Immature natural killer cell (primary cell): ENCODE measurements at regions not wholly inside any gene's neighbourhood (a gene's known extent, or its start where the extent isn't known, plus 50 kb on each side); places are given as distances from the start of the nearest gene placed in this dataset.
"Not testable (repeated sequence)": the region's sequence is repeated elsewhere in the genome, so short reads cannot be mapped to it uniquely, and the experiment has no call there.

Experiments
- DNase-seq, 3 donors: peaks; one replicate each; pipeline ENCODE4 v3.0.0; 2022; ENCODE audit warnings: mixed read lengths in 1 of 3
- H3K27ac Mint-ChIP-seq, 6 donors: one replicate each; pipeline ENCODE4 v1.8.0; 2020; ENCODE audit warnings: mixed read lengths in 6 of 6, mild to moderate bottlenecking in 5 of 6, inconsistent platforms in 4 of 6, moderate library complexity in 3 of 6
- H3K27me3 Mint-ChIP-seq, 3 donors: one replicate each; pipeline ENCODE4 v1.8.0; 2020 to 2021; ENCODE audit warnings: low read depth in 3 of 3, mild to moderate bottlenecking in 3 of 3, mixed read lengths in 3 of 3, moderate library complexity in 3 of 3, inconsistent platforms in 1 of 3
- H3K36me3 Mint-ChIP-seq, 3 donors: one replicate each; pipeline ENCODE4 v1.8.0; 2020; ENCODE audit warnings: mixed read lengths in 3 of 3, inconsistent platforms in 2 of 3, mild to moderate bottlenecking in 2 of 3
- H3K4me1 Mint-ChIP-seq, 2 donors: one replicate each; pipeline ENCODE4 v1.8.0; 2020; ENCODE audit warnings: inconsistent platforms in 2 of 2, mild to moderate bottlenecking in 2 of 2, mixed read lengths in 2 of 2, moderate library complexity in 1 of 2
- H3K4me3 Mint-ChIP-seq, 5 donors: one replicate each; pipeline ENCODE4 v1.8.0; 2020; ENCODE audit warnings: mild to moderate bottlenecking in 5 of 5, mixed read lengths in 5 of 5, inconsistent platforms in 3 of 5, moderate library complexity in 3 of 5
- H3K9me3 Mint-ChIP-seq, 6 donors: one replicate each; pipeline ENCODE4 v1.8.0; 2020; ENCODE audit warnings: mild to moderate bottlenecking in 6 of 6, mixed read lengths in 6 of 6, inconsistent platforms in 4 of 6, moderate library complexity in 3 of 6

GRCh38 chr9:99475401-99476065, 253.5 kb downstream of the SEC61B start:
- Mint-ChIP-seq H3K4me1 (no peaks in the 10 kb centered on the region), H3K27me3 (peaks cover 4 to 5% (median 5%) of the 10 kb centered on the region in 3 donors), H3K9me3 (no peaks in the 10 kb centered on the region), H3K4me3 (no peak overlapping the region), H3K27ac (no peak overlapping the region), H3K36me3 (no peaks in the 10 kb centered on the region)
- no peak for DNase-seq

- Mint-ChIP-seq H3K36me3 (no peaks in the 10 kb centered on the region), H3K27me3 (peaks cover 2 to 6% (median 5%) of the 10 kb centered on the region in 3 donors), H3K27ac (no peak overlapping the region)
These were observed 256.5 kb downstream of the SEC61B start for GRCh38 chr9:99478469-99479027.

GRCh38 chr9:99479929-99480328, 257.8 kb downstream of the SEC61B start:
- Mint-ChIP-seq H3K4me1 (no peaks in the 10 kb centered on the region), H3K36me3 (no peaks in the 10 kb centered on the region), H3K27me3 (peaks cover 4 to 10% (median 5%) of the 10 kb centered on the region in 3 donors), H3K4me3 (no peak overlapping the region), H3K9me3 (no peaks in the 10 kb centered on the region), H3K27ac (no peak overlapping the region)
- no peak for DNase-seq

More at GRCh38 chr9:99478469-99479027, 256.5 kb downstream of the SEC61B start:
- Mint-ChIP-seq H3K4me1 (no peaks in the 10 kb centered on the region), H3K9me3 (no peaks in the 10 kb centered on the region), H3K4me3 (no peak overlapping the region)
- no peak for DNase-seq

GRCh38 chr9:99485459-99485858, 263.4 kb downstream of the SEC61B start:
- Mint-ChIP-seq H3K36me3 (no peaks in the 10 kb centered on the region), H3K4me1 (no peaks in the 10 kb centered on the region), H3K27ac (no peak overlapping the region), H3K27me3 (peaks cover 1 to 5% (median 3%) of the 10 kb centered on the region in 3 donors), H3K9me3 (peaks cover 0 to 1% (median 0%) of the 10 kb centered on the region in 6 donors), H3K4me3 (no peak overlapping the region)
- DNase-seq = no peak

GRCh38 chr9:99486684-99487083, 264.6 kb downstream of the SEC61B start:
- no peak overlapping the region for H3K4me3 Mint-ChIP-seq
- peaks cover 4 to 5% of the 10 kb centered on the region in 2 donors for H3K4me1 Mint-ChIP-seq
- no peak for DNase-seq
- peaks cover 0 to 1% (median 0%) of the 10 kb centered on the region in 6 donors for H3K9me3 Mint-ChIP-seq
- H3K36me3 Mint-ChIP-seq = no peaks in the 10 kb centered on the region
- peaks cover 1 to 5% (median 3%) of the 10 kb centered on the region in 3 donors for H3K27me3 Mint-ChIP-seq
- no peak overlapping the region for H3K27ac Mint-ChIP-seq

GRCh38 chr9:99488131-99489059, 266.3 kb downstream of the SEC61B start:
- H3K27ac Mint-ChIP-seq = no peak overlapping the region
- H3K9me3 Mint-ChIP-seq = peaks cover 0 to 1% (median 0%) of the 10 kb centered on the region in 6 donors
- H3K4me3 Mint-ChIP-seq = no peak overlapping the region
- H3K4me1 Mint-ChIP-seq = peaks cover 10 to 16% of the 10 kb centered on the region in 2 donors
- DNase-seq = no peak
- H3K36me3 Mint-ChIP-seq = no peaks in the 10 kb centered on the region
- peaks cover 1 to 8% (median 5%) of the 10 kb centered on the region in 3 donors for H3K27me3 Mint-ChIP-seq

- DNase-seq = no peak
- Mint-ChIP-seq H3K4me3 (no peak overlapping the region), H3K4me1 (peaks cover 10 to 16% of the 10 kb centered on the region in 2 donors), H3K36me3 (no peaks in the 10 kb centered on the region), H3K9me3 (peaks cover 0 to 1% (median 0%) of the 10 kb centered on the region in 6 donors), H3K27me3 (peaks cover 0 to 10% (median 1%) of the 10 kb centered on the region in 3 donors), H3K27ac (no peak overlapping the region)
These were observed 267.0 kb downstream of the SEC61B start for GRCh38 chr9:99489060-99489413.

GRCh38 chr9:99490729-99491128, 268.6 kb downstream of the SEC61B start:
- Mint-ChIP-seq H3K9me3 (peaks cover 0 to 1% (median 0%) of the 10 kb centered on the region in 6 donors), H3K4me1 (peaks cover 10 to 16% of the 10 kb centered on the region in 2 donors), H3K4me3 (no peak overlapping the region), H3K27me3 (peaks cover 1 to 8% (median 6%) of the 10 kb centered on the region in 3 donors), H3K27ac (no peak overlapping the region), H3K36me3 (no peaks in the 10 kb centered on the region)
- no peak for DNase-seq

GRCh38 chr9:99491408-99492158, 269.5 kb downstream of the SEC61B start:
- peak overlapping the region in 1 of 5 donors; percentile 19 for H3K4me3 Mint-ChIP-seq
- H3K9me3 Mint-ChIP-seq = no peaks in the 10 kb centered on the region
- peaks cover 3 to 8% (median 7%) of the 10 kb centered on the region in 3 donors for H3K27me3 Mint-ChIP-seq
- H3K27ac Mint-ChIP-seq = peak overlapping the region in 1 of 6 donors; percentile 4
- peak; percentile 7 to 22 (median 19) for DNase-seq
- peaks cover 10 to 16% of the 10 kb centered on the region in 2 donors for H3K4me1 Mint-ChIP-seq
- H3K36me3 Mint-ChIP-seq = no peaks in the 10 kb centered on the region

- Mint-ChIP-seq H3K36me3 (no peaks in the 10 kb centered on the region), H3K27ac (no peak overlapping the region), H3K4me1 (peaks cover 0 to 1% of the 10 kb centered on the region in 2 donors), H3K4me3 (no peak overlapping the region), H3K27me3 (peaks cover 4 to 7% (median 4%) of the 10 kb centered on the region in 3 donors), H3K9me3 (peaks cover 0 to 9% (median 0%) of the 10 kb centered on the region in 6 donors)
- no peak for DNase-seq
These were observed 275.6 kb downstream of the SEC61B start for GRCh38 chr9:99497641-99498040.

GRCh38 chr9:99498979-99499378, 276.9 kb downstream of the SEC61B start:
- not testable (repeated sequence) for H3K27me3 Mint-ChIP-seq, H3K36me3 Mint-ChIP-seq, DNase-seq, H3K4me1 Mint-ChIP-seq, H3K4me3 Mint-ChIP-seq, H3K9me3 Mint-ChIP-seq, H3K27ac Mint-ChIP-seq

- DNase-seq = no peak
- Mint-ChIP-seq H3K36me3 (no peaks in the 10 kb centered on the region), H3K27ac (no peak overlapping the region), H3K4me3 (no peak overlapping the region), H3K27me3 (peaks cover 0 to 7% (median 1%) of the 10 kb centered on the region in 3 donors), H3K9me3 (no peaks in the 10 kb centered on the region), H3K4me1 (no peaks in the 10 kb centered on the region)
These were observed 283.9 kb downstream of the SEC61B start for GRCh38 chr9:99505936-99506335.

- no peaks in the 10 kb centered on the region for H3K9me3 Mint-ChIP-seq
- no peak overlapping the region for H3K27ac Mint-ChIP-seq
- peaks cover 0 to 7% (median 1%) of the 10 kb centered on the region in 3 donors for H3K27me3 Mint-ChIP-seq
- no peaks in the 10 kb centered on the region for H3K36me3 Mint-ChIP-seq
- DNase-seq = no peak
- no peaks in the 10 kb centered on the region for H3K4me1 Mint-ChIP-seq
- no peak overlapping the region for H3K4me3 Mint-ChIP-seq
These were observed 284.8 kb downstream of the SEC61B start for GRCh38 chr9:99506747-99507348.
